ENCODE measurements at regions not wholly inside any gene's neighbourhood (a gene's known extent, or its start where the extent isn't known, plus 50 kb on each side); places are given as distances from the start of the nearest gene placed in this dataset.

- peak; percentile 43 for DNase-seq
These were observed 175.9 kb downstream of the ZDHHC21 start for GRCh38 chr9:14517154-14517906.

GRCh38 chr9:14516656-14517055, 176.6 kb downstream of the ZDHHC21 start:
- no peak for DNase-seq

GRCh38 chr9:14515571-14516198, 177.5 kb downstream of the ZDHHC21 start:
- DNase-seq = peak; percentile 2

- DNase-seq = no peak
These were observed 178.2 kb downstream of the ZDHHC21 start for GRCh38 chr9:14515049-14515448.

- no peak for DNase-seq
These were observed 180.3 kb downstream of the ZDHHC21 start for GRCh38 chr9:14512942-14513341.

- DNase-seq = no peak
These were observed 181.8 kb downstream of the ZDHHC21 start for GRCh38 chr9:14511452-14511851.

- no peak for DNase-seq
These were observed 184.3 kb downstream of the ZDHHC21 start for GRCh38 chr9:14508884-14509283.

GRCh38 chr9:14501366-14501765, 187.4 kb upstream of the NFIB start:
- no peak for DNase-seq

GRCh38 chr9:14500705-14501104, 186.8 kb upstream of the NFIB start:
- no peak for DNase-seq

- DNase-seq = no peak
These were observed 186.0 kb upstream of the NFIB start for GRCh38 chr9:14499976-14500375.

- no peak for DNase-seq
These were observed 184.9 kb upstream of the NFIB start for GRCh38 chr9:14498824-14499223.

- no peak for DNase-seq
These were observed 183.5 kb upstream of the NFIB start for GRCh38 chr9:14497476-14497875.

GRCh38 chr9:14488421-14489190, 174.7 kb upstream of the NFIB start:
- DNase-seq = no peak

- DNase-seq = no peak
These were observed 173.7 kb upstream of the NFIB start for GRCh38 chr9:14487547-14488185.

- DNase-seq = no peak
These were observed 171.4 kb upstream of the NFIB start for GRCh38 chr9:14485366-14485765.

GRCh38 chr9:14482856-14483255, 168.9 kb upstream of the NFIB start:
- DNase-seq = no peak

GRCh38 chr9:14480526-14480925, 166.6 kb upstream of the NFIB start:
- no peak for DNase-seq

- DNase-seq = no peak
These were observed 165.2 kb upstream of the NFIB start for GRCh38 chr9:14479163-14479560.

- DNase-seq = no peak
These were observed 164.5 kb upstream of the NFIB start for GRCh38 chr9:14478175-14479162.

GRCh38 chr9:14471041-14471440, 157.1 kb upstream of the NFIB start:
- no peak for DNase-seq

GRCh38 chr9:14467675-14468374, 153.9 kb upstream of the NFIB start:
- DNase-seq = no peak

- no peak for DNase-seq
These were observed 152.9 kb upstream of the NFIB start for GRCh38 chr9:14466828-14467227.
